ENCODE measurements at regions not wholly inside any gene's neighbourhood (a gene's known extent, or its start where the extent isn't known, plus 50 kb on each side); places are given as distances from the start of the nearest gene placed in this dataset.

DNA sequence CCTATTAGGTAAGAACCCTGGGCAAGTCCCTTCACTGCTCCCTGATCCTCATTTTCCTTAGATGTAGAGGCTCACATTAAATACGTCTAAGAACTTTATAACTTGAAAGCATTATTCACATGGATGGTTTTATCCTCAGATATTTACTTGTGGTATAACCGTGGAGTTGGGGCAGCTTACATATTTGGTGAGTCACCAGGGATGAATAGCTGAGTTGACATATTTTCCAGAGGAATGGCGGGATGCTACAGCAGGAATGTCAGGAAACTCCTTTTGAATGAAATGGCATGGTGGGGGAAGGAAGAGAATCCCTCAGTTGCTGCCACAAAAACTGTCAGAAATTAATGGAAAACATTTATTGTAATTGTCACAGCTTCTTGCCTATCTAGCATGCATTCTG, 165.3 kb upstream of the RPS6KA3 start:
- DNase-seq (ENCODE audit: low read depth in 2 of 2), result no peak

DNA sequence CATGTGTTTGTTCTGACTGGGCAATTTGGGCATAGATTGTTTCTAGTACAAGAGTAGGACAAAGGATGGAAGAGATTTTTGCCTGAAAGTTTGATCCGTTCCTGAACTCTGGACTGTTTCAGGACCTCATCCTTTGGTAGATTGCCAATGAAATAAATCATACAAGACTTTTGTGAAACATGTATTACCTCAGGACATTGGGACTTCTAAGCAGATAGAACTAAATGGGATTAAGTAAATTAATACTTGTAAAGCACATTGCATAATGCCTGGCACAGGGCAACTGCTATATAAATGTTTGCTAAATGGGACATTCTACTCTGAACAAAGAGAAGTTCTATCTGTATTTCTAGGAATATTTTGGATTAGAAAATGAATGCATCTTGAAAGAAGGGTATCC, 164.8 kb upstream of the RPS6KA3 start:
- no peak for DNase-seq (ENCODE audit: low read depth in 2 of 2)

DNA sequence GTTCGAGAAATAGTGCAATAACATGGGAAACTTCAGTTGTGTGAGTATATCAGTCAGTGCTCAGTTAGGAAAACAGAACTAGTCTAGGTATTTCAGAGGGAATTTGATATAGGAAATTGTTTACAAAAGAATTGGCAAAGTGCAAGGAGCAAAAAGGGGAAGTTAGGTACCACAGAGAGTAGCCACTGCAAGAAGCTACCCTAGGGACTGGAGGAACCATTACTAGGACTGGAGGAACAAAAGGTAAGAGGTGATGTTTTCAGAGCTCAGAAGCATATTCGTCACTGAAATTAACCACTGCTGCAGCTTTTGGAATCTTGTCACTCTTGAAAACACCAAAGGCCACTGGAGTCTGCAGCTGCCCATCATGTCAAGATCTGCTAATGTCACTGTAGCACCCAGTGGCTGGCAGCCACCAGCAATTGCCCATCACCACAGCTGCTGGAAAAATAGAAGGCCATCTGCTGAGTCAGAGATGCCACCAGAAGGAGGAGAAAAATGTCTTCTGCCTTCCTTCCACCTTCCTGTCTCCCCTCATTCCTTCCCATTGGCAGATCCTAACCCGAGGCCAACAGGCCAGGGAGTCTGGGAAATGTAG, 160.6 kb upstream of the RPS6KA3 start:
- DNase-seq (ENCODE audit: low read depth in 2 of 2), result no peak

DNA sequence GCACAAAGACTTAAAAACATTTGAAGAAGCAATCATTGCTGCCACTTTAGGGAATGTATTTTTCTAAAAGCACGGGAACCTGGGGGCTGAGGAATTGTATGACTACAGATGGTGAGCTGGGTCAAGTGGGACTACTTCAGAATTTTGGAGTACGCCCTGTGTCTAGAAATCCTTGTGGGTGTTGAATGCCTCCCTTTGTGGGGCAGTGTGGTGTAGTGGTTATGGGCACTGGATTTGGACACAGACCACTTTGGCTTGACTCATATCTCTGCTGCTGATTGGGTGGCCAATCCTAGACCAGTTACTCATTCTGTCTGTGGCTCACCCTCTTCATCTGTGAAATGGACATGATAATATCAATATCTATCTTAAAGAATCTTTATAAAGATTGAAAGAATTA, 155.0 kb upstream of the RPS6KA3 start:
- DNase-seq (ENCODE audit: low read depth in 2 of 2), result no peak

DNA sequence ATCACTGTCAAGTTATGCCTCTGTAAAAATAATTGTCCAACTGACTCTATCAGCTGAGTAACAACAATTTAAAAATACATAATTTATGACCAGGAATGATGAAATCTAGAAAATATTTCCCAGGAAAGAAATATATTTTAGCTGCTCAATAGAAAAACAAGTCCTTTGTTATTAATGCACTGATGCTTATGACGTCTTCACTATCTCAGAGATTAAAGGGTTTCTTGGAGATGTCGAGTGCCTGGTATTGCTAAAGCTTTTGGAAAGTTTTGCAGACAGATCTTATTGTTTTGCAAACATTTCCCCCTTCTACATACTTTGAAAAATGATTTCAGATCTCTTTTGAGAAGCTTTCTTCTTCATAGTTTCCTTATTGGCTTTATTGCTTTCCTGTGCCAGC, 154.6 kb upstream of the RPS6KA3 start:
- no peak for DNase-seq (ENCODE audit: low read depth in 2 of 2)

DNA sequence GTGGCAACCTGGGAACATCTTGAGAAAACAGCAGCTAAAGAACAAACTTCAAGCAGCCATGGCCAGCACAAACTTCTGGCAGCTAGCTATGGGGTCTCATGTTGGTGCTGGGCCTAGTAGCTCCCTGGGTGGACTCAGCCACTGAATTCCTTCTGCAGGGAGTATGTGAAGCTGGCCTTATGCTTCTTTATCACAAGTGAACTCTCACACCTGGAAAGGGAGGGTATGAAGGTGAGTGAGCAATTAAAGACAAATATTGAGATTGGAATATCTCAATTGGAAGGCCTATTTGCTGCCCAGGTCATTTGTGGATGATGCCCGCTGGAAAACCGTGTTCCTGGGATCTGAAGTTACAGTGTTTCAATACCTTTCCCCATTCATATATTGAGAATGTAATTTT, 153.3 kb upstream of the RPS6KA3 start:
- no peak for DNase-seq (ENCODE audit: low read depth in 2 of 2)

DNA sequence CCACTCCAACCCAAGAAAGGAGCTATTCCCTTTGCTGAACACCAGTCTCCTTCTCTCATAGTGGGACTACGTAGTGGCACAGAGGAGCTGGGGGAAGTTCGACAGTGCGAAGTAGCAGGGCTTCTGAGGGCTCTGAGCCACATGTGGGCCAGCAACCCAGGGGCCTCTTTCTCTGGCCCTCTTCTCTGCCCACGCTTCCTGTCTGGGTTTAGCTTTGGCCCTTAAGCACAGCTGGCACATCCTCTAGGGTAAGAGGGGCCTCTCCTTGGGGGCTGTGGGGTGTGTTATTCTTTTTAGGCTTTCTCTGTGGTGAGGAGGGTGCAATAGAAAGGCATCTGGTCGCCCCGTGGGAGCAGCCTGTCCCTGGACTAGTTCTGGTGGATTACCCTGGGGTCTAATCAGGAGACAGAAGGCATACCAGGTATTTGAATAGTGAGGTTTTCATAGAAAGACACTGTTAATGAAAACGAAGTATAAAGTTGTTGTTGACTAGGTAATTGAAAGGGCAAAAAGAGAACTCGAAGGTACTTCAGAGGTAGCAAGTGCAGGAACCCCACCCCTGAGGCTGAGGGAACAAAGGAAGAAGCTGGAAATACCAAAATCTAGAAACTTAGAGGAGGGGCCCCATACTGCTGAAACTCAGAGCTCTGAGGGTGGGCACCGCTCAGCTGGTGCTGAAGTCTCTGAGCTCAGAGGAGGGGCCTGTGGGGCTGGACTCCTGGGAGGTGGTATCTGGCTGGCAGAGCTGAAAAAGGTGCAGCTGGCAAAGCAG, 151.9 kb upstream of the RPS6KA3 start:
- no peak for DNase-seq (ENCODE audit: low read depth in 2 of 2)

DNA sequence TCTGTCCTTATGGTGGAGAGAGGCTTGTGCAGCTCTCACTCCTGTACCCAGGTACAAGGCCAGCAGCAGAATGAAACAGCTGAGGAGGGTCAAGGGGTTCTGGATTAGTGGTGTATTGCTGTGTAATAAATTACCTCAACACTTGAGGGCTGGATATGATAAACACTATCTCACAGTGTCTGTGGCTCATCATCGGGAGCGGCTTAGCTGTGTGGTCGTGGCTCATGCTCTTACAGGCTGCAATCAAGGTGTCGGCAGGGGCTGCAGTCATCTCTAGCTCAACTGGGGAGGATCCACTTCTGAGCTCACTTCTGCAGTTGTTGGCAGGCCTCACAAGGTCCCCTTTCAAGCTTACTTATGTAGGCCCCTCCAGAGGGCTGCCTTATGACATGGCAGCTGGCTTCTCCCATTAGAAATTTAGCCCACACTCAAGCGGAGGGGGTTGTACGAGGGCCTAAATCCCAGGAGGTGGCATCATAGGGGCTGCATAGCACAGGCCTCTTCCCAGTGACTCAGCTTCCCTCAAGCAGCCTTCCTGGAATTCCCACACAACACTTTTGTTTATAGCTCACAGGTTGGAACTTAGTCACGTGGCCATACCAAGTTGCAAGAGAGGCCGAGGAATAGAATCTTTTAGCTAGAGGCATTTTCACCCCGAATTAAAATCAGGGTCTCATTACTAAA, 148.2 kb upstream of the RPS6KA3 start:
- DNase-seq (ENCODE audit: low read depth in 2 of 2), result no peak

DNA sequence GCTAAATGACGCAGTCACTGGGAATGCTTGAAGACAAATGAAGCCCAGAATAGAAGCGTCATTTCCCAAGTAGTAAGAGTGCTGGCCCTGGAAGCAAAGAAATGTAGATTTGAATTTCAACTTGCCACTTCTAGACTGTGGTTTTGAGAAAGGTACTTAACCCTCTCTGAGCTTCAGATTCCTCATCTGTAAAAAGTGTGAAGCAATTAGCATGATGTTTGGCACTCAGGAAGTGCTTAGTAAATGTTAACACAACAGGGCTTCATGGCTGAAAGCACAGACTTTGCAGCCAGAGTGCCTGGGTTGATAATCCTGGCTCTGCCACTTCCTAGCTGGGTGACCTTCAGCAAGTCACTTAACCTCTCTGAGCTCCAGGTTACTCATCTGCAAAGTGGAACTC, 147.4 kb upstream of the RPS6KA3 start:
- DNase-seq (ENCODE audit: low read depth in 2 of 2), result no peak

DNA sequence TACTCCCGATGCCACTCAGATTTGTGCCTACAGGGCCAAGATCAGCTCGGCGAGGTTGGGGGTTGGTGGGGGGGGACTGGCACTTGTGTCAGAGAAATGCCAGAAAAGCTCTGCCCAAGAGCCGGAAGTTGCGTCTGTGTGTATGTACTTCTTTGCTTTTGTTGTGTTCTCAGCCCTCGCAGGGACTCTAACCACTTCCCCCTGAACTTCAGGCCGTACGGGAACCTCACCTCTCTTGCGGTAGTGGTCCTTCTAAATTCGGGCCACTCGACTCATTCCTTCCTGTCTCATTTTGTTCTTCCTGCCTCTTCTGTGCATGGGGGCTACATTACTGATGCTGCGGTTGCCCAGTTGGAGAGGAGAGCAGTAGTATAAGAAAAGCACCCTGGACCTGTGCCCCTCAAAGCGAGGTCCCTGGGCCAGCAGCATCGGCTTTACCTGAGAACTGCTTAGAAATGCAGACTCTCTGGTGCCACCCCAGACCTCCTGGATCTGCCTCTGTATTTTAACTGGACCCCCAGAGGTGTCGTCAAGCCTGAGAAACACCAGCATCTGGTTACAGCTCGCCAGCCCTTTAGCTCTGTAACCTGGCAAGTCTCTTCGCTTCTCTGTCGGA, 146.3 kb upstream of the RPS6KA3 start:
- DNase-seq (ENCODE audit: low read depth in 2 of 2), result no peak

DNA sequence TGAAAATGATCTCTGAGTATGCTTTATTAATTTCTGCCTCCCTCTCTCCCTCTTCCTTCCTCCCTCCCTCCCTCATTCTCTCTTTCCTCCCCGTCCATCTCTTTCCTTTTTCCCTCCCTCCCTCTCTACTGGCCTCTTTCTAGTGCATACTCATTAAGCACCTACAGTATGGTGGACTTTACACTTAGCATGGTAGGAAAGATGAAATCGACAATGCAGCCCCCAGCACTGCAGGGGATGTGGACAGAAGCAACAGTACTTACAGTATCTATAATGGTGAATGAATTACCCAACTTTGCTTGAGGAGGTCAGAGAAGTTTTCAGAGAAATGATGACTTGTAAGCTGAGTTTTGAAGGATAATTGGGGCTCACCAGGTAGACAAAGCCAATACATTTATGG, 143.8 kb upstream of the RPS6KA3 start:
- DNase-seq (ENCODE audit: low read depth in 2 of 2), result no peak

DNA sequence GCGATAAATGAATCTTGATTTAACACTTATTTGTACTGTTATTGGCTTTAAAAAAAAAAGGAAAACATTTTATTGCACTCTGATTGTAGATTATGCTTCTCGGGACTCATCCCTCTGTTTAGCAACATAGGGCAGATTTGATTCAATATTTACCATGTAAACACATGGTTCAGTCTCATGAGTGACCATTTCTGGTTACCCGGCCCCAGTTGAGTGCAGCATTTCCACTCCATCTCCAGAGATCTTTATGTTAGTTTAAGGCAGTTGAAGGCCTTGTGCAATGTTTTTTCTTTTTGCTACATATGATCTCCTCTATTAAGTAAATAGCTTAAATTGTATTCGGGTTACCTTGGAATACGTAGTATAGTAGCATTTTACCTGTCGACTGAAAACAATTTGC, 143.3 kb upstream of the RPS6KA3 start:
- no peak for DNase-seq (ENCODE audit: low read depth in 2 of 2)

DNA sequence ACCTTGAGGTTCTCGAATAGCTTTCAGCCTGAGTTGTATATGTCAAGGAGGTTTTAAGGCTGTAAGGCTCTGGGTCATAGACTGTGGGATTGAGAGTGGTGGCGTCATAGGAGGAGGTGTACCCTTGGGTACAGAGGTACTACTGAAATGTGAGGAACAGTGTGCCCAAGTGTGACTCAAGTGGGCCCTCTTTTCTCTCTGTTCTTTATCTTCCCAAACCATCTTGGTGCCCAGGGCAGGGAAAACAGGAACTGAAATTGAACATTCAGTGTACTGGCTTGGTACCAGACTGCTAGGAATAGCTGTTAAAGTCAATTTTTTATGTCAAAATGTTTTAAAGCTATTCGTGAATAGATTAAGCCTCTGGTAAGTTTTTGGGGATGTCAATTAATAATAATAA, 136.2 kb upstream of the RPS6KA3 start:
- no peak for DNase-seq (ENCODE audit: low read depth in 2 of 2)

DNA sequence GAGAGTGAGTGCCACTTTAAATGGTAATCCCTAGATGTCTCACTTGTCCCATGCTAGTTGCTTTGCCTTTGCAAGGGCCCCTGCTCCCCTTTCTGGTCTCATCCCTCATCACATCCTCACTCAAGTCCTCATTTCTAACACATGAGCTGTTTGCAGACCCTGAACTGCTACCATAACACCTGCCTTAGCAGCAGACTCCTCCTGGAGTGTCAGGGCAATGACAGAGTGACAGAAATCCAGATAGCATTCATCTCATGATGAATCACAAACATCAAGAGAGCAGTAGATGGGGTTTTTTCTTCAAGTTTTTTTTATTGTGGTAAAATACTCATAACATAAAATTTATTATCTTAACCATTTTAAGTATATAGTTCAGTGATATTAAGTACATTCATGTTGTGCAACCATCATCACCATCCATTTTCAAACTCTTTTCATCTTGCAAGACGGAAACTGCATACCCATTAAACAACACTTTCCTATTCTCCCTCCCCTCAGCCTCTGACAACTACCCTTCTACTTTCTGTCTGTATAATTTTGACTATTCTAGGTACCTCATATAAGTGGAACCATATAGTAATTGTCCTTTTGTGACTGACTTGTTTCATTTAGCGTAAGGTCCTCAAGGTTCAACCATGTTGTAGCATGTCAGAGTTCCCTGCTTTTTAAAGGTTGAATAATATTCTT, 133.2 kb upstream of the RPS6KA3 start:
- DNase-seq (ENCODE audit: low read depth in 2 of 2), result no peak

DNA sequence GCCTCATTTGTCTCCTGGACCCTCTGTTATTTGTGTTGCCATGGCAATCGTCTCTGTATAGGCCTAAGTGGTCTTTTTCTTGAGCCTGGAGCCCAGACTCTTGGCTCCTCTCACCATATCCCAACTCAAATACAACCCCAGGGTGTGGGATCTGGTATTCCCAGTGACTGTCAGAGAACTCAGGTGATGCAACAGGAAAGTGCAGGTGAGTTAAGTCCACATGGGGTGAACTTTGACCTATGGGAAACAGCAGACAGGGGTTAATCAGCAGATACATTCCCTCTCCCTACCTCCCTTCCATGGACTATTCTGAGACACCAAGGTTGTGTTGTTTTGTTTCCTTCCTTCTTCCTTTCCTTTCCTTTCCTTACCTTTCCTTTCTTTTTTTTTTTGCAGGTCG, 130.9 kb upstream of the RPS6KA3 start:
- DNase-seq (ENCODE audit: low read depth in 2 of 2), result no peak

DNA sequence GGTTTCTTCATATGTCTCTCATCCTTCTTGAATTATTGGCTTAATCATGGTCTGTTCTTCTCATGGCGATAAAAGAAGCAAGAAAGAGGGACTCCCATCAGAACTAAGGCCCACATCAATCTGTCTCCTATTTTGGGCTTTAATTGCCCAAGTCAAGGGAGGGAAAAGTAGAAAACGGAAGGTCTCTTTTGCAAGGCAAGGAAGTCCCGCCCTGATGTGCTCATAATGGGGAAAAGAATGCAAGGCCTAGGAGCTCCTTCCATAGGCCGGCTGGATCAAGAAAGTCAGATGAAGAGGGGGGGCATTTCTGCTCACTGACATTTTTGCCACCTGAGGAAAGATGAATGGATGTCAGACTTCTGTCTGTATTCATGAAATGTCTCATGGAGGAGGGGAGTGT, 127.7 kb upstream of the RPS6KA3 start:
- DNase-seq (ENCODE audit: low read depth in 2 of 2), result no peak

DNA sequence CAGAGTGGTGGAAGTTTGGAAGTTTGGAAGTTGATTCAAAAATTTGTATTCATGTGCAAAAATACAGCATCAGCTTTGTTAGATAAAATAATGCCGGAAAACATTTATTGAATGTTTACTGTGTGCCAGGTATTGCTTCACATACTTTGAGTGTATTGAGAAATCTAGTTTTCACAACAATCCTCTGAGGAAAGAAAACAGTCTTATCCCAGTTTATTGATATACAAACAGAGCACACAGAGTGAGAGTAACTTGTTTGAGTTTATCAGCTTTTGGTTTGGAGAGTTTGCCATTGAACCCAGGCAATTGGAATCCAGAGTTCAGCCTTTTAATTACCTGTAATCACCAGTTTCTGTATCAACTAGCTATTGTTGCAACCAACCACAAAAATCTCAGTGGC, 127.2 kb upstream of the RPS6KA3 start:
- DNase-seq (ENCODE audit: low read depth in 2 of 2), result no peak

DNA sequence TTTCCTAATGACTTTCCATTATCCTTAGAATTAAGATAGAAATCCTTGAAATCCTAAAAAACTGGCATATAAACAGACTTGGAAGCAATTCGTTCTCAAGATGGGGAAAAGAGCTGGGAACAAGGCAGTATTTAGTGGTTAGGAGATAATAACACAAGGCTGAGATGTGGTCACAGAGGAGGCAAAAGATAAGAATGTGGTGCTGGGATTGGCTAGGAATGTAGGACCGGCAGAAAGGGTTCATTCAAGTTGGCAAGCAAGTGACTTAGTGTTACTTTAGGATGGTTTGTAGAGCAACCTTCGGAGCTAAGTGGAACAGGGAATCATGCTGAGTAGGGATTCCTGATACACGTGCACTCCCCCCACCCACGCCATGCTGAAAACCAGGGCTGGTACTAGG, 121.9 kb upstream of the RPS6KA3 start:
- no peak for DNase-seq (ENCODE audit: low read depth in 2 of 2)

DNA sequence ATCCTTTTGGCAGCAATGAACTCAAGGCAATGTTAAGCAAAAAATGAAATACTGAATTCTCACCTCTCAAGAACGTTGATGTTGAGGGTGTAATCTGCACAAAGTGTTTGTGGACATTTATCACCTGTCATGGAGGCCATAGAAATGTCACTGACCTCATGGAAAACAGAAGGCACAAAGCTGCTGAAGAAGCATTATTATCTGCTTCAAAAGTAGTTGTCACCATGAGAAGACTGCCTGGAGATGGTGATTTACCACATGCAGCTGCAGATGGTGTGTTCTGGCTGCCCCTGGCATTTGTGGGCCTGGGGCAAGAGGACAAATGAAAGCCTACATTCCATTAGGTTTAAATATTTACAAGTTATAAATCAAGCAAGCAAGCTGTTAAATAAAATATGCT, 116.8 kb upstream of the RPS6KA3 start:
- no peak for DNase-seq (ENCODE audit: low read depth in 2 of 2)

DNA sequence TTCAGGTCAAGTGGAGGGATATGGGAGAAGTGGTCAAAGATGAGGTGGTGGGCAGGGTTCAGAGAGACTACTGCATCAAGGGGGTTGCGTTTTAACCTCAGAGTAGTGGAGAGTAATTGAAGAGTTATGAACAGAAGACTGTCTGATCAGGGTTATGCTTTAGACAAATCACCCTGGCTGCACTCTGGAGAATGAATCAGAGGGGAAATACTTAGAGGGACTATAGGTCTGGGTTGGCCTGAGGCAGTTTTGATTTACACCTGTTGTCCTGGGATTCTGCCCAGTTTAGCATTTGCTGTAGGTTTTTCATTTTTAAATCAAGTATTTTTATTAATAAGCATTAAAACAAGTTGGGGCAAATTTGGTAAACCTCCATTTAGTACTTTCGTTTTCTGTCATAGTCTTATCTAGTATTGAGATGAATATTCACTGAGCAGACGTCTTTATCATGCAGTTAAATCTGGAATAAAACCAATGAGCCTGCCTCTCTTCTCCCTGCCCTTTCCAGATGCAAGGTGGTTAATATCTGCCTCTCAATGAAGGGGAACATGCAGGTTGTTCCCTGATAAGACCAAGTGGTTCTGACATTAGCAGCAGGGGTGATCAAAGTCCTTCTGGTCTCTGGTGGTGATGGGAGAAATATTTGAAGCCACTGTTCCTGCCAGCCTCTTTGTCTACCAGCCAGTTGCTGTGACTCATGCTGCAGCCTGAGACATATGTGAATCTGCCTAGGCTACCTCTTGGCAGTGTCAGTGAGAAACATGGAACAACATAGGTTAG, 116.0 kb upstream of the RPS6KA3 start:
- no peak for DNase-seq (ENCODE audit: low read depth in 2 of 2)

DNA sequence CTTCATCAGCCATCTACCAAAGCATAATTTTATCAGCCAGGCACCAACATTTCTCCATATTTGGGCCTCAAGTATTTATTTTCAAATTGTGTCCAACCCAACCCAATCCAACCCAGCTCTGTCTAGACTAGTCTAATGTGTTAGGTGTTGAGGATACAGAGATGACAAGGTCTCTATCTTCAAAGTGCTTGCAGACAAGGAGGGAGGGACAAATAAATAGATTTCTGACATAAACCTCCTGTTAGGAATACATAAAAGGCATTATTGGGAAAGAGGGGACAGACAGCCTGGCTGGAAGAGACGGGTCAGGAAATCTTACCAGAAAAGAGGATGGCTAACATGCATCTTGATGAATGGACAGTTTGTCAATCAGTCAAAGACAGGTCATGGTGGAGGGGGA, 115.4 kb upstream of the RPS6KA3 start:
- no peak for DNase-seq (ENCODE audit: low read depth in 2 of 2)

Measured in stimulated activated CD4-positive, alpha-beta T cell treated with anti-CD3 and anti-CD28 coated beads, Interleukin-1b, Interleukin-23, amount 100 ng/mL, for 1 hour (primary cell).